ENCODE measurements at regions not wholly inside any gene's neighbourhood (a gene's known extent, or its start where the extent isn't known, plus 50 kb on each side); places are given as distances from the start of the nearest gene placed in this dataset.
A peak's percentile ranks its signal among the peaks of the same experiment; 100 is the strongest.

GRCh38 chr3:78277220-78277619 lies 1237.3 kb downstream of the ROBO2 start:
- Mint-ChIP-seq H3K9me3 (ENCODE audit: low read depth) (no peaks in the 10 kb centered on the region), H3K27me3 (ENCODE audit: low read depth) (no peaks in the 10 kb centered on the region), H3K4me1 (ENCODE audit: low read depth) (no peaks in the 10 kb centered on the region), H3K27ac (ENCODE audit: unreplicated experiment) (no peak overlapping the region), H3K36me3 (ENCODE audit: low read depth) (no peaks in the 10 kb centered on the region), H3K4me3 (ENCODE audit: unreplicated experiment) (no peak overlapping the region)
- TF ChIP-seq CTCF (IDR thresholded peaks at IDR 0.05) = no peak
- DNase-seq (ENCODE audit: low spot score) = no peak

GRCh38 chr3:78277801-78278200 lies 1237.9 kb downstream of the ROBO2 start:
- Mint-ChIP-seq H3K36me3 (ENCODE audit: low read depth) (no peaks in the 10 kb centered on the region), H3K4me1 (ENCODE audit: low read depth) (no peaks in the 10 kb centered on the region), H3K9me3 (ENCODE audit: low read depth) (no peaks in the 10 kb centered on the region), H3K27me3 (ENCODE audit: low read depth) (no peaks in the 10 kb centered on the region), H3K27ac (ENCODE audit: unreplicated experiment) (no peak overlapping the region), H3K4me3 (ENCODE audit: unreplicated experiment) (no peak overlapping the region)
- no peak for DNase-seq (ENCODE audit: low spot score)
- no peak for TF ChIP-seq CTCF (IDR thresholded peaks at IDR 0.05)

- no peak for TF ChIP-seq CTCF (IDR thresholded peaks at IDR 0.05)
- no peaks in the 10 kb centered on the region for H3K4me1 Mint-ChIP-seq (ENCODE audit: low read depth)
- no peak overlapping the region for H3K4me3 Mint-ChIP-seq (ENCODE audit: unreplicated experiment)
- no peak for DNase-seq (ENCODE audit: low spot score)
- H3K27me3 Mint-ChIP-seq (ENCODE audit: low read depth) = no peaks in the 10 kb centered on the region
- no peaks in the 10 kb centered on the region for H3K36me3 Mint-ChIP-seq (ENCODE audit: low read depth)
- no peaks in the 10 kb centered on the region for H3K9me3 Mint-ChIP-seq (ENCODE audit: low read depth)
- no peak overlapping the region for H3K27ac Mint-ChIP-seq (ENCODE audit: unreplicated experiment)
These were observed 1239.2 kb downstream of the ROBO2 start for GRCh38 chr3:78279091-78279490.

- DNase-seq (ENCODE audit: low spot score) = peak; percentile 75
- H3K4me1 Mint-ChIP-seq (ENCODE audit: low read depth) = no peaks in the 10 kb centered on the region
- TF ChIP-seq CTCF (IDR thresholded peaks at IDR 0.05) = no peak
- H3K27me3 Mint-ChIP-seq (ENCODE audit: low read depth) = no peaks in the 10 kb centered on the region
- H3K4me3 Mint-ChIP-seq (ENCODE audit: unreplicated experiment) = no peak overlapping the region
- no peaks in the 10 kb centered on the region for H3K9me3 Mint-ChIP-seq (ENCODE audit: low read depth)
- no peaks in the 10 kb centered on the region for H3K36me3 Mint-ChIP-seq (ENCODE audit: low read depth)
- no peak overlapping the region for H3K27ac Mint-ChIP-seq (ENCODE audit: unreplicated experiment)
These were observed 1241.5 kb downstream of the ROBO2 start for GRCh38 chr3:78281381-78281780.

- peak; percentile 30 for TF ChIP-seq CTCF (IDR thresholded peaks at IDR 0.05)
- DNase-seq (ENCODE audit: low spot score) = no peak
- Mint-ChIP-seq H3K27me3 (ENCODE audit: low read depth) (no peaks in the 10 kb centered on the region), H3K4me1 (ENCODE audit: low read depth) (no peaks in the 10 kb centered on the region), H3K4me3 (ENCODE audit: unreplicated experiment) (no peak overlapping the region), H3K27ac (ENCODE audit: unreplicated experiment) (no peak overlapping the region), H3K36me3 (ENCODE audit: low read depth) (no peaks in the 10 kb centered on the region), H3K9me3 (ENCODE audit: low read depth) (no peaks in the 10 kb centered on the region)
These were observed 1244.1 kb downstream of the ROBO2 start for GRCh38 chr3:78283994-78284393.
